Sigmoid colon (tissue), 6 donors: ENCODE measurements at regions not wholly inside any gene's neighbourhood (a gene's known extent, or its start where the extent isn't known, plus 50 kb on each side); places are given as distances from the start of the nearest gene placed in this dataset.

Source experiments
- DNase-seq: peaks from one replicate; pipeline ENCODE4 v3.0.0-alpha.2; 2019
- H3K27ac ChIP-seq, 4 donors: fragments of 200-600 bp; sonication (generic); one replicate each; pipeline ENCODE4 v1.5.1; 2016 to 2019; ENCODE audit warnings: mild to moderate bottlenecking in 1 of 4
- H3K27me3 ChIP-seq, 3 donors: fragments of 200-600 bp; sonication (generic); one replicate each; pipeline ENCODE4 v1.5.1; 2019; ENCODE audit warnings: mild to moderate bottlenecking in 1 of 3
- H3K36me3 ChIP-seq, 4 donors: fragments of 200-600 bp; sonication (generic); one replicate each; pipeline ENCODE4 v1.5.1; 2016 to 2019
- H3K4me1 ChIP-seq, 4 donors: fragments of 200-600 bp; sonication (generic); one replicate each; pipeline ENCODE4 v1.5.1; 2017 to 2019
- H3K4me3 ChIP-seq, 4 donors: fragments of 200-600 bp; sonication (generic); one replicate each; pipeline ENCODE4 v1.5.1; 2017 to 2019; ENCODE audit warnings: mild to moderate bottlenecking in 2 of 4, moderate library complexity in 1 of 4
- H3K9me3 ChIP-seq, 4 donors: fragments of 200-600 bp in 3 of 4; sonication (generic) in 3 of 4; one replicate each; pipeline versions ENCODE4 v1.5.1 to v1.6.1; 2013 to 2019
- EP300 ChIP-seq, 4 donors: sonication (generic); formaldehyde crosslinking; IDR thresholded peaks; one replicate each; pipeline ENCODE4 v1.6.1; 2017; ENCODE audit warnings: antibody characterized with exemption in 4 of 4
- POLR2A ChIP-seq, 2 donors: fragments of 450-650 bp; IDR thresholded peaks; one replicate each; pipeline ENCODE4 v1.6.1; 2016; ENCODE audit warnings: antibody characterized with exemption in 2 of 2, mild to moderate bottlenecking in 2 of 2, moderate library complexity in 2 of 2
- POLR2AphosphoS5 ChIP-seq, 4 donors: sonication (generic); formaldehyde crosslinking; IDR thresholded peaks; one replicate each; pipeline ENCODE4 v1.6.1; 2017; ENCODE audit warnings: antibody characterized with exemption in 4 of 4
- WGBS, 2 donors: extraction: QIAGEN DNeasy Blood & Tissue Kit; methylation state at CpG; one replicate each; pipeline ENCODE4 v1.1.7; 2013; 5-methylcytosine and 5-hydroxymethylcytosine counted together
- intact Hi-C: fragments of 100-400 bp; cut with DNase I; formaldehyde crosslinking; loops from one replicate; pipeline ENCODE4 v1.15.1; 2023
- TF ChIP-seq, protein P1 (sequence below), 4 experiments: fragments of 450-650 bp in 3 of 4; fragments of 200-600 bp in 1 of 4; IDR thresholded peaks; one replicate each; pipeline ENCODE4 v1.5.1; 2016 to 2019; ENCODE audit warnings: antibody characterized with exemption in 4 of 4, mild to moderate bottlenecking in 3 of 4, moderate library complexity in 2 of 4
- donor health status: healthy with polysubstance abuse.
- donor health status: healthy.

GRCh38 chr5:116883875-116884274, 309.3 kb upstream of the SEMA6A start:
- Histone ChIP-seq H3K27ac (no peak overlapping the region), H3K36me3 (no peaks in the 10 kb centered on the region), H3K27me3 (no peaks in the 10 kb centered on the region), H3K9me3 (no peaks in the 10 kb centered on the region), H3K4me1 (no peaks in the 10 kb centered on the region), H3K4me3 (no peak overlapping the region)
- 92% methylated on average over 2 of the region's 2 CpGs for WGBS, 2 donors
- TF ChIP-seq POLR2A (IDR thresholded peaks at IDR 0.05) (no peak), EP300 (IDR thresholded peaks at IDR 0.05) (no peak), POLR2AphosphoS5 (IDR thresholded peaks at IDR 0.05) (no peak)
- TF ChIP-seq, protein P1, sequence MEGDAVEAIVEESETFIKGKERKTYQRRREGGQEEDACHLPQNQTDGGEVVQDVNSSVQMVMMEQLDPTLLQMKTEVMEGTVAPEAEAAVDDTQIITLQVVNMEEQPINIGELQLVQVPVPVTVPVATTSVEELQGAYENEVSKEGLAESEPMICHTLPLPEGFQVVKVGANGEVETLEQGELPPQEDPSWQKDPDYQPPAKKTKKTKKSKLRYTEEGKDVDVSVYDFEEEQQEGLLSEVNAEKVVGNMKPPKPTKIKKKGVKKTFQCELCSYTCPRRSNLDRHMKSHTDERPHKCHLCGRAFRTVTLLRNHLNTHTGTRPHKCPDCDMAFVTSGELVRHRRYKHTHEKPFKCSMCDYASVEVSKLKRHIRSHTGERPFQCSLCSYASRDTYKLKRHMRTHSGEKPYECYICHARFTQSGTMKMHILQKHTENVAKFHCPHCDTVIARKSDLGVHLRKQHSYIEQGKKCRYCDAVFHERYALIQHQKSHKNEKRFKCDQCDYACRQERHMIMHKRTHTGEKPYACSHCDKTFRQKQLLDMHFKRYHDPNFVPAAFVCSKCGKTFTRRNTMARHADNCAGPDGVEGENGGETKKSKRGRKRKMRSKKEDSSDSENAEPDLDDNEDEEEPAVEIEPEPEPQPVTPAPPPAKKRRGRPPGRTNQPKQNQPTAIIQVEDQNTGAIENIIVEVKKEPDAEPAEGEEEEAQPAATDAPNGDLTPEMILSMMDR (IDR thresholded peaks at IDR 0.05) = no peak
- intact Hi-C loops = no loop called here
- DNase-seq = no peak

DNA sequence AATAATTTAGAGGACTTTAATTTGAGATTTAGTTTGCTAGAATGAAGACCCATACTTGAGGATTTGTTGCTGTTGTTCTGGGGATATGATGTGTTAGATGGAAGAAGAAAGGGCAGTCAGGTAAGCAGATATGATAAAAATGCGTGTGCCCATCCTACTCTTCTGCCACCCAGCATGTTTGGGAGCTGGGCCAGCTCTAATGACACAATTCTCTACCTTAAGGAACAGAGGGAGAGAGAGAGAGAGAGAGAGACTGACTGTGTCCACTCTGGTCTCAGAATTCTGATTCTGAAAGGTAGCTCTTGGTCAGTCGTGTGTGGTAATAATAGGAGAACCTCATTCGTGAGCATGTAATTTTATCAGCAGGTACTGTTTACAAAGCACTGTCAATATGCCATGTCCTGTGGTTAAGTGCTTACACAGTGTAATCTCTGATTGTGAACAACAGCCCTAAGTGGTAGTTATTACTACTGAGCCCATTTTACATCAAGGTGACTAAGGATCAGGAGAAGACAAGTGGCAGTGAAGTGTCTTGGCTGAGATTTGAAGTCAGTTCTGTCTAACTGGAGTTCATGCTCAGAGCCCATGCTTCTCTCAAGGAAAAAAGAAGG, 307.4 kb upstream of the SEMA6A start:
- Histone ChIP-seq H3K4me1 (no peaks in the 10 kb centered on the region), H3K9me3 (no peaks in the 10 kb centered on the region), H3K27ac (no peak overlapping the region), H3K4me3 (no peak overlapping the region), H3K36me3 (no peaks in the 10 kb centered on the region), H3K27me3 (no peaks in the 10 kb centered on the region)
- no peak for DNase-seq
- intact Hi-C loops = no loop called here
- WGBS, 2 donors = 34 to 78% methylated on average over 3 of the region's 3 CpGs
- TF ChIP-seq EP300 (IDR thresholded peaks at IDR 0.05) (no peak), POLR2A (IDR thresholded peaks at IDR 0.05) (no peak), POLR2AphosphoS5 (IDR thresholded peaks at IDR 0.05) (no peak)
- TF ChIP-seq, protein P1 (IDR thresholded peaks at IDR 0.05) = no peak

- no peak overlapping the region for H3K4me3 ChIP-seq
- H3K9me3 ChIP-seq = no peaks in the 10 kb centered on the region
- 90 to 91% methylated on average over 1 of the region's 1 CpG for WGBS, 2 donors
- H3K27me3 ChIP-seq = no peaks in the 10 kb centered on the region
- DNase-seq = no peak
- no peak overlapping the region for H3K27ac ChIP-seq
- intact Hi-C loops = no loop called here
- H3K36me3 ChIP-seq = no peaks in the 10 kb centered on the region
- TF ChIP-seq POLR2AphosphoS5 (IDR thresholded peaks at IDR 0.05) (no peak), EP300 (IDR thresholded peaks at IDR 0.05) (no peak)
- H3K4me1 ChIP-seq = no peaks in the 10 kb centered on the region
Measured at GRCh38 chr5:116880601-116881000, 306.0 kb upstream of the SEMA6A start.

DNA sequence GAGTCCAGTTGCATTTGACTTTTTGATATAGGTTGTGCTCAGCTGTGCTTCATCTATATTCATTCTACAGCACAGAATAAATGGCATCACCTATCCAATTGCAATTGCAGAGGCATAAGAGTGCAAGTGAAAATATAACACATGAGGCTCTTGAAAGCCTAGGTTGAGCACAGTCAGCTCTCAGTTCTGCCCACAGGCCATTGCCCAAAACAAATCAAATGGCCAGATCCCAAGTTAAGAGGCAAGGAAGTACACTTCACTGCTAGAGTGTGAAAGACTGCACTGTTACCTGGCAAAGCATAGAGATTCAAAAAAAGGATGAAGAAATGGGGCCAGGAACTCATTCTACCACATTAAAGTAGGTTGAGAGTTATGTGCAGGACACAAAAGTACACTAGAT, 305.5 kb upstream of the SEMA6A start:
- intact Hi-C loops = no loop called here

DNA sequence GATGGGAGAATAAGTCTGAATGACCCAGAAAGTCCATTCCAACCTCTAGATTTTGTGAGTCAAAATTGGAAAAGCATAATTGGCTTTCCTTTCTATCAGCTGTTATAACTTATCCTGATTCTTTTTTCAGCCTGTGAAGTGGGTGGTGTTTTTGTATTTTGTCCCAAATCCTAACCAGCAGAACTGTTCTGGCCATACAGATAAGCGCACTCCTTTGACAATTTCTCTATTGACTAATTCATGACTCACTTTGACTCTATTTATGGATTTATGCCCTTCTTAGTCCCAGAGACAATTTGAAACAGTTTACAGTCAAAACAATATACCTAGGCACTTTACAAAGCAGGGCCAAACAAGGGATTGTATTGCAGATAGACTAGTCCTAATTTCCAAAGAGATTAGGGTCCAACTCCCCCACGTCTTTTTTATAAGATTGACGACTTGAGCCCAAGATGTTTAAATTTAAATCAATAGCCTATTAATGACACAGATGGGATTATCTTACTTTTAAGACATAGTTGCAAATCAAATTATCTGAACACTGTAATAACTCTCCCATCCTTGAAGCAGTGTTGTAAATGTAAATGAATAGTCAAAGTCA, 301.7 kb upstream of the SEMA6A start:
- H3K27ac ChIP-seq = no peak overlapping the region

More for the DNA sequence above, 305.5 kb upstream of the SEMA6A start:
- H3K27me3 ChIP-seq = no peaks in the 10 kb centered on the region
- DNase-seq = no peak
- no peaks in the 10 kb centered on the region for H3K9me3 ChIP-seq
- no peak overlapping the region for H3K4me3 ChIP-seq
- H3K36me3 ChIP-seq = no peaks in the 10 kb centered on the region
- no peak for TF ChIP-seq POLR2AphosphoS5 (IDR thresholded peaks at IDR 0.05)
- TF ChIP-seq POLR2A (IDR thresholded peaks at IDR 0.05) = no peak
- TF ChIP-seq, protein P1 (IDR thresholded peaks at IDR 0.05) = no peak
- no peak for TF ChIP-seq EP300 (IDR thresholded peaks at IDR 0.05)
- H3K27ac ChIP-seq = no peak overlapping the region
- H3K4me1 ChIP-seq = no peaks in the 10 kb centered on the region

More for the DNA sequence above, 301.7 kb upstream of the SEMA6A start:
- Histone ChIP-seq H3K36me3 (no peaks in the 10 kb centered on the region), H3K4me3 (no peak overlapping the region), H3K4me1 (no peaks in the 10 kb centered on the region), H3K27me3 (no peaks in the 10 kb centered on the region), H3K9me3 (no peaks in the 10 kb centered on the region)
- intact Hi-C loops = no loop called here
- no peak for DNase-seq
- WGBS, 2 donors = 87 to 90% methylated on average over 3 of the region's 3 CpGs
- TF ChIP-seq POLR2AphosphoS5 (IDR thresholded peaks at IDR 0.05) = no peak
- no peak for TF ChIP-seq POLR2A (IDR thresholded peaks at IDR 0.05)
- TF ChIP-seq, protein P1 (IDR thresholded peaks at IDR 0.05) = no peak
- no peak for TF ChIP-seq EP300 (IDR thresholded peaks at IDR 0.05)
